GM21619 (cell line): ENCODE measurements at regions not wholly inside any gene's neighbourhood (a gene's known extent, or its start where the extent isn't known, plus 50 kb on each side); places are given as distances from the start of the nearest gene placed in this dataset.
"Not testable (repeated sequence)": the region's sequence is repeated elsewhere in the genome, so short reads cannot be mapped to it uniquely, and the experiment has no call there.

Experiments used
- ATAC-seq: cut with Tn5 transposase; IDR thresholded peaks from one replicate; pipeline ENCODE4 v1.9.1; 2021; ENCODE audit not compliant: unreplicated experiment

GRCh38 chr6:100322886-100323285, 141.8 kb downstream of the SIM1 start:
- ATAC-seq: no peak

DNA sequence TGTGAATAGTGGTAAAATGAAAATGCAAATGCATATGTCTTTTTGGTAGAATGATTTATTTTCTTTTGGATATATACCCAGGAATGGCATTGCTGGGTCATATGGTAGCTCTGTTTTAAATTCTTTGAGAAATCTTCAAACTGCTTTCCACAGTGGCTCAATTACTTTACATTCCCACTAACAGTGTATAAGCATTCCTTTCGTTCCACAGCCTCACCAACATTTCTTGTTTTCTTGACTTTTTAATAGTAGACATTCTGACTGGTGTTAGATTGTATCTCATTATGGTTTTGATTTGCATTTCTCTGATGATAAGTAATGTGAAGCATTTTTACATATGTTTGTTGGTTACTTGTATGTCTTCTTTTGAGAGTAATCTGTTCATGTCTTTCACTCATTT, 144.0 kb downstream of the SIM1 start:
- no peak for ATAC-seq

DNA sequence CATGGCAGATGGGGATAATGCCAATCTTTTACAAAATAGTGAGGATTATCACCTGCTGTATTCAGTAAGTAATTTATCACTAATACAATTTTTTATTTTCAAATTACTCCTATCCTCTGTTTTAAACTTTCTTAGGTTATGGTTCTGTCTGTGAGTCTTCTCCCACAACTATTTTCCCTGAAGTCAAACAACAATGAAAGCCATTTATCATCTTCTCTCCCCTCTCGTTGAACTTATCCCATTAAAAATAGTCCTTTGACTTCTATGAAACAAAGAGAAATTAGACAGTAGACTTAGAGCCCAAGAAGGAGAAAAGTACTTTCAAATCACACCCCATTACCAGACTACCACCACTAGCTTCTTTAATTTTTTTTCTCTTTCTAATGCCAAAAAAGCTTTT, 147.7 kb downstream of the SIM1 start:
- ATAC-seq: no peak

DNA sequence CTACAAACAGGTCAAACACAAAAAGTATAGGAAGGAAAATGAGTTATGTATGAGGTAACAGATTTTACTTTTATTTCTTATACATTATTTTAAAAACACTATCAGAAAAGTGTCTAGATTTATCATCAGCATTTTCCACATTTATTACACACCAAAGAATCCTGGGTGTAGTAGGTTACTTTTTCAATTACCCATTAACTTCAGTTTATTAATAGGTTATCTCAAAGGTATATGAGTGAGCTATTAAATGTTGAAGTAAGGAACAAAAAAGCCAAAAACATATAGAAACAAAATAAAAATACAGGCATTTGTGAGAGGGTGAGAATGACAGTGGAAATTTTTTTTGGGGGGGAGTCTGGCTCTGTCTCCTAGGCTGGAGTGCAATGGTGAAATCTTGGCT, 150.5 kb downstream of the SIM1 start:
- no peak for ATAC-seq

DNA sequence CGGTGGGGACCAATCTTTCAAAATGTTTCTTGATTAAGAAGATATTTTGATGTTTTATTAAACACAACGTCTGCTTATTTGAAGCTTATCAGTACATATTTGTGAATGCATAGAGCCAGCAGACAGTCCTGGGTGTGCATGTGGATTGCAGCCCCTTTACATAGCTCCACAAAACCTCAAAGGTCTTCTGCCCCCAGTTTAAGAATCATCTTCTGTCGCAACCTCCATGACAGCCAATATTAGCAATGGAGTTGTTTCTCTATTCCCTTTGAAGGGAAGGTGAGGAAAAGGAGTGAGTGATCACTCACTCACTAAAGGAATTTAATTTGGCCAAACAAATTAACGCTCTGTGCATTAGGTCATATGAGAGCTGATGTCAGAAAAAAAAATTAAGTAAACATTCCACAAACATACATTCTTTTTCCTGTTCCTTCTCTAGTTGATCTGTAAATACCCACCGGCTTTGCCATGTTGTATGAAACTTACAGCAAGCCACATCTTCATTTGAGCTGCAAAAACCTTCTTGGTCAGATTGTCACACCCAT, 152.9 kb downstream of the SIM1 start:
- ATAC-seq: no peak

DNA sequence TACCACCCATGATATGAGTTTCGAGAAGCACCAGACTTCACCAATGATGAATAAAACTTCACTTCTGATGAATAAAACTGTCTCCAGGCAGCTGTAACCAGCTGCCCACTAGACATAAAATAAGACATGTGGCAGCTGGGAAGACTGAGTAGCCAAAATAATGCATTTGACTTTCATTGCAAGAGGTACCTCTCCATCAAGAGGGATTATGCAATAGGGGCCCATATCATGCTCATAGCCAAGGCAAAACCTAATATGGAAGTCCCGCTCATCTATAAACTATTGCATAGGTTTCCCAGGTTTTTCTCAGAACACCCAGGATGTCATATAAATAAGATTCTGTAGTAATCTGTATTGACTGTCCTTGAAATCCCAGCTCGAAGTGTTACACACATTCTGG, 155.5 kb downstream of the SIM1 start:
- no peak for ATAC-seq

DNA sequence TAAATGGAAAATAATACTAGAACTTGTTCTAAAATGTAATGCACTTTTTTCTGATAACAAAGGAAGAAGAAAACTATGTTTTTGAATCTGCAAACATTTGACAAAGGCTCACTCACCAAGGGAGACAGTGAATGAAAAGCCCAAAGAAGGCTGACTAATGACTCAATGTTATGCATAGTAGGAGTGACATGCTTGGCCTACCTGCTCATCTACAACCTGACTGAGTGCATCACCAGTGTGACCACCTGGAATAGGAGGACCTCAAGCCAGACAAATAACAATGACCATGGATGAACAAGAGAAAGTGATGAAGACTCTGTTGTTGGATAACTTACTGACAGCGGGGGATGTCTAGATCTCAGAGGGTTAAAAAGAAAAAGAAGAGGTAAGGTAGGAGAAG, 157.2 kb downstream of the SIM1 start:
- ATAC-seq: no peak

DNA sequence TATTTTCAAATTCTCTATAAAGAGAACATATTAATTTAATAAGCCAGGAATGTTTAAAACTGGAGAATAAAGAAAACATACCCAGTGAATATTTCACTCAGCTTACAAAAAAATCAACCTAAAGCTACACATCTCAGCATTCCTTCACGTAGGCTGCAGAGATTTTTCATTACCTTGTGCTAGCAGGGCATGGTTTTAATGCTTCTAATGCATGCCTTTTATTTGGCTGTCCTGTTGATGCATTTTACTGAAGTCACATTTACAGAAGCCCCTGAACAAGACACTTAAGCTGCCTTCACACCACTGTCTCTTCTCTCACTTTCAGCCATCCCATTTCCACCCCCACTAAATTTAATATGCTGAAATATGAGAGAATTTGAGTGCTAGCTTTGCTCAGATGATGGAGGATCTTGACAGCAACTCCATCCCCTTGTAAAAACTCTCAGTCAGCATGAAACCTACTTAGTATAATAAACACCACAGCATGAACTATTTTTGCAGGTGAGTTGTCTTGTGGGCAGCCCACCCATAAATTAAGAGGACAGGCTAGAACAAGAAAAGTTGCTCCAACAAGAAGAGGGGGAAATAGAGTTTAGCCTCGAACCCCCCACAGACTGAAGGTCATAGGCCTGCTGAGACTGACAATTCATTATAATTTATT, 159.4 kb downstream of the SIM1 start:
- ATAC-seq: no peak

- no peak for ATAC-seq
Measured at GRCh38 chr6:100304575-100304974, 160.1 kb downstream of the SIM1 start.

GRCh38 chr6:100301731-100302130, 163.0 kb downstream of the SIM1 start:
- ATAC-seq: no peak

DNA sequence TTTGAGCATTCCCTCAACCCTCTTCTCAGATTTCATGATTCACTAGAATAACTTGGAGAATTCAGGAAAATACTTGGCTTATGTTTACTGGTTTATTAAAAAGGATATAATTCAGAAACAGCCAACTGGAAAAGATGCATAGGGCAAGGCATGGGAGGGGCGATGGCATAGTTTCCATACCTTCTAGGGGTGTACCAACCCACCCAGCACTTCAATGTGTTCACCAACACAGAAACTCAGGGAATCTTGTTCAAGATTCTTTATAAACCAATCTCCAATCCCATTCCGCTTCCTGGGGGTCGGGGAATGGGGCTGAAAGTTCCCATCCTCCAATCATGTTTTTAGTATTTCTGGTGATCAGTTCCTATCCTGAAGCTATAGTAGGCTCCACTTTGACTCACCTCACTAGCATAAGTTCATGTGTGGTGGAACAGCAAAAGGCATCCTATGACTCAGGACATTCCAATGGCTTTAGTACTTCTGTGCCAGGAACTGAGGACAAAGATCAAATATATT, 164.4 kb downstream of the SIM1 start:
- no peak for ATAC-seq

DNA sequence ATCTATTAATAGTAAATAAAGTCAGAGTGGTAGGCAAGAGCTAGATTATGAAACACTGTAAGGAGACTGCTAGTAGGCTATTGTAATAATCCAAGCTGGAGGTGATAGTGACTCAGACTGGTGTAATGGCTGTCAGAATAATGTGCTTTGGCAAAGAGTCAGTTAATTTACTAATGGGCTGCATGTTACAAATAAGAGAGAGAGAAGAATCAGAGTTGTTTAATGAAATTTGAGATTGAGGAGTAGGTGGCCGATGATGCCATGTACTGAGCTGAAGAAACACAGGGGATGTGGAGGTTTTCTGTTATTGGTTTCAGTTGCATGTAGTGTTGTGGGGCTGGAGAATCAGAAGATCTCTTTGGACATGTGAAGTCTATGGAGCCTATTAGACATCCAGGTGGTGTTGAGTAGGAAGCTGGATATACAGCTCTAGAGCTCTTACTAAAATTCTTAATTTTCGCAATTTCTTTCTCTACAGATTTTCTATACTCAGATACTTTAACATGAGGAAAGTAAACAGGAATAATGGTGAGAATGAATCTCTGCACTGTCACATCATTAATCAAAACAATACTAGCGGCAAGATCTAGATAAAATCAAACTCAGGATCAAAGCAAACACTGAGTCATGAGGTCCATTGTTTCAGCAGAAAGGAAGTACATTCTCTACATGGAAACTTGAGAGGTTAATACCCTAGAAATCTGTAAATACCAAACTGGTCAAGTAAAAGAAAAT, 167.7 kb downstream of the SIM1 start:
- ATAC-seq: no peak

DNA sequence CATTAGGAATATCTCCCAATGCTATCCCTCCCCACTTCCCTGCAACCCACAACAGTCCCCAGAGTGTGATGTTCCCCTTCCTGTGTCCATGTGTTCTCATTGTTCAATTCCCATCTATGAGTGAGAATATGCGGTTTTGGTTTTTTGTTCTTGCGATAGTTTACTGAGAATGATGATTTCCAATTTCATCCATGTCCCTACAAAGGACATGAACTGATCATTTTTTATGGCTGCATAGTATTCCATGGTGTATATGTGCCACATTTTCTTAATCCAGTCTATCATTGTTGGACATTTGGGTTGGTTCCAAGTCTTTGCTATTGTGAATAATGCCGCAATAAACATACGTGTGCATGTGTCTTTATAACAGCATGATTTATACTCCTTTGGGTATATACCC, 169.5 kb downstream of the SIM1 start:
- not testable (repeated sequence) for ATAC-seq

DNA sequence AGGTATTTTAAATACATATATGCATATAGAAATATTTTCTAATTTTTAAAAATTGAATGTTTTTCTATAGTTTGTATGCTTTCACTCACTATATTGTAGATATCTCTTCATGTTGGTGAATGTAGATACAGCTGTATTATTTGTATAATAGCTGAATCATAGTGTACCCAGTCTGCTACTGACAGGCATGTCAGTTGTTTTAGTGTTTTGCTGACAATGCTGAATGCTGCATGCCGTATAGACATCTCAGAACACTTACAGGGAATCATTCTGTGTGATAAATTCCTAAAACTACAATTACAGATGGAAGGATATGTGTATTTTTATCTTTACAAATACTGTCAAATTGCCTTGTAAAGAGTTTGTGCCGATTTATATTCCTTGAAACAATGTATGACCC, 175.4 kb downstream of the SIM1 start:
- ATAC-seq: no peak

DNA sequence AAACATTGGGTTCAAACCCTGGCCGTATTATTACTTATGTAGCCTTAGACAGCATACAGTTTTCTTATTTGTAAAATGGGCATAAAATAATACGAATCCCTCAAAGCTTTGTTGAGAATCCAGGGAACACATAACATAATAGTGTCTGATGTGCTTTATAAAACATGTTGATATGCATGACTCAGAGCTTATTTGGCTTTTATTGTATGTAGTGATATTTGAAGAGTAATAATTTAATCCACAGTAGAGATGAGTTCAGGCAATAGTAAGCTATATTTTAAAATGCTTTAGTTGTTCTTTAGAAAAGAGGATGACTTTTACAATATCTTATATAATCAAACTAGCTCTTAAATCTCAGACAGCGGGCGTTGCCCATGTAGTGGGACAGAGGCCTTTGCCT, 176.4 kb downstream of the SIM1 start:
- no peak for ATAC-seq

DNA sequence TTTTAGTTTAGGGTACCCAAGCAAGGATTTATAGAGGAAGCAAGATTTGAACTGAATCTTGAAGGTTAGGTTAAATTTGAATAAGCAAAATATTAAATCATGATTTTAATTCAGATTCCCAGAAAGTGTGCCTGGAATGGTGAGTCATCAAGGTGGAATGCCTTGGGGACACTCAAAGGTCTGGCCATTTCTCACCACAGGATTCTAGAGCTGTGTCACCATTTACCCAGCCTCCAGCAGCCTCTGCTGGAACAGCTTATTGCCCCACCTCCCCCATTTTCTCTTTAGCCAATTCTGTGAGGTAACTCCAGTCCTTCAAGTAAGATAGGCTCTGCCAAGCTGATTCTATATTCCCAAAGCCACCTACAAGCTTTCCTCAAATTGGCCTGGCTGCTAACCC, 181.4 kb downstream of the SIM1 start:
- ATAC-seq: no peak

- ATAC-seq: no peak
Measured at GRCh38 chr6:100281471-100281901, 183.2 kb downstream of the SIM1 start.

GRCh38 chr6:100276311-100277057, 188.2 kb downstream of the SIM1 start:
- ATAC-seq: no peak

GRCh38 chr6:100274147-100274546, 190.6 kb downstream of the SIM1 start:
- ATAC-seq: no peak

DNA sequence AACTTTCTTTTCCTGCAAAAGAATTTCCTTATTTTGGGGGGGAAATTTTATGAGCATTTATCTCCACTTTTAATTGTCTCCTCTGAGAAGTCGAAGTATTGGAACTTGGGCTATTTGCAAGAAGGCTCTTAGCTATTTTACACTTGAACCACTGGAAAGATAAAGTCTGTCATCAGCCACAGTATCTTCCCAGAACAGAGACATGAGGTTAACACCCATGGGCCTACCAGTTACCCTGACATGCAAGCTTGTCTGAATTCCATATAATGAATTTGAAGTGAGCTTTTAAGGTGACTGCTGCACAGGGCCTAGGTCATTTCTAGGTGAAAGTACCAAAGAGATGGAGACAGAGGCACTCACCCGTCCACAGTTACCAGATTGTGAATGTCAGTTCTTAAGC, 193.1 kb downstream of the SIM1 start:
- no peak for ATAC-seq

GRCh38 chr6:100271202-100271601, 193.5 kb downstream of the SIM1 start:
- no peak for ATAC-seq

GRCh38 chr6:100269189-100269588, 195.5 kb downstream of the SIM1 start:
- ATAC-seq: no peak
